NOMO-1 treated with DMSO at 0.1 percent for 48 hours (cell line): ENCODE measurements at regions not wholly inside any gene's neighbourhood (a gene's known extent, or its start where the extent isn't known, plus 50 kb on each side); places are given as distances from the start of the nearest gene placed in this dataset.

Experiments
- DNase-seq: peaks from one replicate; lab custom pipeline; 2025; ENCODE audit not compliant: unreplicated experiment; lab: John Stamatoyannopoulos, UW

DNA sequence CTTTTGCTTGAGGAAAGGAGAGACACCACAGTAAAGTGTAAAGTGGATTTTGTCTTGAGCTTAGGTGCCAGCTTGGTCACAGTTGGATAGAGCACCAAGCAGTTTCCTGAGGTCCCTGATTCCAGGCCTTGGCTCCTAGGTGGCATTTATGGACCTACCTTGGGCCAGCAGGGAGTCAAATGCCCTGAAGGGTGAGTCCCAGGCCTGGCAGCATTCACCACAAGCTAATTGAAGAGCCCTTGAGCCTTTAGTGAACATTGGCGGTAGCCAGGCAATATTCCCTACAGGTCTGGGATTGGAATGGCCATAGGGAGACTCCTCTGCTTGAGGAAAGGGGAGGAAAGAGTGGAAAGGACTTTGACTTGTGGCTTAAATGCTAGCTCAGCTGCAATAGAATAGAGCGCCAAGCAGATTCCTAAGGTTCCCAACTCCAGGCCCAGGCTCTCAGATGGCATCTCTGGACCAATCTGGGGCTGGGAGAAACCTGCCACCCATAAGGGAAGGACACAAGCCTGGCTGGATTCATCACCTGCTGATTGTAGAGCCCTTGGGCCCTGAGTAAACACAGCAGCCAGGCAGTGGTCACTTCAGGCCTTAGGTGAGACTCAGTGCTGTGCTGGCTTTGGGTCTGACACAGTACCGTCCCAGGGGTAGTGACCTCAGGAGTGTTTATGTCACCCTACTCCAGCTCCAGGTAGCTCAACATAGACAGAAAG, 137.5 kb upstream of the OTOS start:
- DNase-seq: no peak

DNA sequence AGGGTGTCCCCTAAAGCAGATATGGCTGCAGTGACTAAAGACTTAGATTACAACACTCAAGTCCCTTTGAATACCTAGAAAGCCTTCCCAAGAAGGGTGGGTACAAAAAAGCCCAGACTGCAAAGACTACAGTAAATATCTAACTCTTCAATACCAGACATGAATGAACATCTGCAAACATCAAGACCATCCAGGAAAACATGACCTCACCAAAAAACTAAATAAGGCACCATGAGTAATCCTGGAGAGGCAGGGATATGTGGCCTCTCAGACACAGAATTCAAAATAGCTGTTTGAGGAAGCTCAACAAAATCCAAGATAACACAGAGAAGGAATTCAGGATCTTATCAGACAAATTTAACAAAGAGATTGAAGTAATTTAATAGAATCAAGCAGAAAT, 138.2 kb upstream of the OTOS start:
- DNase-seq: no peak

DNA sequence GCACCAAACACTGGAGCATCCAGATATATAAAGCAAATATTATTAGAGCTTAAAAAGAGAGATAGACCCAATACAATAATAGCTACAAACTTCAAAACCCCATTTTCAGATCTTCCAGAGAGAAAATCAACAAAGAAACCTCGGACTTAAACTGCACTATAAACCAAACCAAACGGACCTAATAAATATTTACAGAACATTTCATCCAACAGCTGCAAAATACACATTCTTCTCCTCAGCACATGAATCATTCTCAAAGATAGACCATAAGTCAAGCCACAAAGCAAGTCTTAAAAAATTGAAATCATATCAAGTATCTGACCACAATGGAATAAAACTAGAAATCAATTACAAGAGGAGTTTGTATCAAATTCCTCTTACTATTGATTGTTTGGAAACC, 140.2 kb upstream of the OTOS start:
- no peak for DNase-seq

DNA sequence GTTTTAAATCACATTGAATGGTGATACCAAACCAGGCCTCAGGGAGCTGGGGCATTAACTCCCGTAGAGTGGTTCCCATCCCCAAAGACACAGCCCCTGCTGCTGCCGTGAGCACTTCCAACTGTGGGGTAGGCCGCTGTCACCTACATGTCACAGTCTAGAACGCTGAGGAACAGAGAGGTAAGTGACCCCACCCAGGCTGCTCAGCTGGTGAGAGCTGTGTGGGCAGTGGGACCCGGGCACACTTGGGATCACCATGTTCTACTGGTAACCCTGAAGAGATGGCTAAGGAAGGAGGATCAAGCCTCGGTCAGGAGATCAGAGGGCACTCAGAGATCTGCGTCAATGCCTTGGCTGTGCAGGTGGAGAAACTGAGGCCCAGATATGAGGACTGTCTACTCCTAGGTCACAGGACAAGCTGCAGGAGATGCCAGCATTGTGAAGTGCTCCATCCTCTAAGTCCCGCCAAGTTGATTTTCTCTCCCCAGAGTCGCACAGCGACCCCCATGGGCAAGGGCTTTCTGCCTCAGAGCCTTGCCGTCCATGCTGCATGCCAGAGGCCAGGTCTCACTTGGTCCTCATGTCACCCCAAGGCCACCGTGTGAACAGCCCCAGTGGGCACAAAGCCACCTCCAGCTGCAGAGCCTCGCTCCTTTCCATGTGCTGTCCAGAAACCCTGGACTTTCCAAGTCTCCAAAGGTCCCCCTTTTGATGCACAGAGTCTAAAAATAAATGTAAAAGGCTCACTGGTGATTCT, 144.2 kb upstream of the OTOS start:
- DNase-seq: no peak

DNA sequence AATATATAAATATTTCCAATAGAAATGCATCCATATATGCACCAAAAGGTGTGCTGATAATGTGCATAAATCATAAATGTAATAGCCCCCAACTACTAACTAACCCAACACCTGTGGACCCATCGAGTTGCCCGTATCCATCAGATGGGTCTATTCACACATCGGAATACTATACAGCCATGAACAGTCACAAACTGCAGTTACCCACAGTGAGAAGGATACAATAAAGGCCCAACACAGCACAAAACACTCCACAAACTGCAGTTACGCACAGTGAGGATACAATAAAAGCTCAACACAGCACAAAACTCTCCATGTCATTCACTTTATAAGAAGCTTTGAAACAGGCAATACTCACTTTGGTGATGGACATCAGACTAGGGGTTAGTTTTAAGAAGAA, 145.3 kb upstream of the OTOS start:
- no peak for DNase-seq

DNA sequence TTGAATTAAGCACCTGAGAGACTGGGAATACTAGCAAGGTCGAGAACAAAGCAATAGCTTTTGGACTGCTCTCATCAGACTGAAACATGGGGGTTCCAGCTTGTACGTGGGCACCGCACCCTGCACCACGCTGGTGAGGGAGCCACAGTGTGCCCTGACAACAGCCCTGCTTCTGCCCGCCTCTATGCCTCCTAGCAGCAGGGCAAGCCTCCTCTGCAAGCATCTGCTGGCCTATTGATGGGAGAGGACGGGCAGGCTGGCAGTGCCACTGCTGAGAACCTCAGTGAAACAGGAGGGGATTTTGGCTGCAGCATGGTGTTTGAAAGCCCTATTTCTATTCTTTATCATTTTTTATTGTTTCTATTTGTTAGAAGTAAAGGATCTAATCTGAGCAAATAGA, 146.1 kb upstream of the OTOS start:
- DNase-seq: no peak

DNA sequence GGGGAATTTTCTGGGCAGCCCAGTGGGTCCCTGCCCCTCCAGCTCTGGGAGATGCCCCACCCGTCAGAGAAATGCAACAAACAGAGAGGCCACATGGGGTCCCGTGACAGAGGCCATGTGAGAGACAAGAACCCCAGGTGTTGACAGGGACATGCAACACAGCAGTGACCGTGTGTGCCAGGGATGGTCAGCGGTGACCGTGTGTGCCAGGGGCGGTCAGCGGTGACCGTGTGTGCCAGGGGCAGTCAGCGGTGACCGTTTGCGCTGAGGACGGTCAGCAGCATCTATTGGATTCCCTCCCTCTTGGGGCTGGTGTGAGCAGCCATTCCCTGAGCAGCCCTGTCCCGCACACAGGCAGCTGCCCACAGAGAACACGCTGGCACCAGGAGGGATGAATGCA, 146.6 kb upstream of the OTOS start:
- DNase-seq: no peak

DNA sequence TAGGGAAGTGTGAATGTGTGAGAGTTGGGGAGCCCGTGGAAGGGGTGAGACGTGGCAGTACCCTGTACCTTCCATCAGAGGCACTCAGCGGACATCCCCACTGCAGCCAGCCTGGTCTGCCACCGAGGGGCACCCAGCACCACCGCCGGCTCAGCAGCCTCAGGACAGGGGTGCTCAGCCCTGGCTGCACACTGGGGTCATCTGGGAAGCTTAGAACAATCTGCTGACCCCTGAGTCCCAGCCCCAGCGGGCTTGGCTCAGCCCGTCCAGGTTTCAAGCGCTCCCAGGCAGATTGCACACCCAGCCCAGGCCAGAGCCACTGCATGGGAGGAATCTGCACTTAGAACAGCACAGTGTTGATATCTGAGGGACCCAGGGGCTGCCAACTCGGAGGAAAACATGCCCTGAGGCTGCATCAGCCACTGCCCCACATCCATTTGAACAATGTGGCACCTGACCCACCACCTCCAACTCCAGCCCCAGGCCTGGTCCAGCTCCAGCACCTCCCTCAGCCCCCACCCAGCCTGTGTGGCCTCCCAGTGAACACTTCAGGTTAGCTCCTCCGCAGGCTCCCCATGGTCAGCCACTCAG, 147.1 kb upstream of the OTOS start:
- DNase-seq: no peak

DNA sequence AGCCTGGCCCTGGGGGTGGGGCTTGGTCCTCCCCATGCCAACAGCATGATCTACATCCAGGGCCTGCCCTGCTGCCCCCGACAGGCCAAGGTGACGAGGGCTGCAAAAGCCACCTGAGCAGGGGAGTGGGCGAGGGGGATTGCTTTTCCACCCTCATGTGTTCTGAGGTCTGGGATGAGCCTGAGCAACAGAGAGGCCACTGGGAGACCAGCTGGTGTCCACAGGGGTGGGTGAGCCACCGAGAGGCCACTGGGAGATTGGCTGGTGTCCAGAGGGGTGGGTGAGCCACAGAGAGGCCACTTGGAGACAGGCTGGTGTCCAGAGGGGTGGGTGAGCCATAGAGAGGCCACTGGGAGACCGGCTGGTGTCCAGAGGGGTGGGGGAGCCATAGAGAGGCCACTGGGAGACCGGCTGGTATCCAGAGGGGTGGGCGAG, 147.4 kb upstream of the GPC1 start:
- no peak for DNase-seq

DNA sequence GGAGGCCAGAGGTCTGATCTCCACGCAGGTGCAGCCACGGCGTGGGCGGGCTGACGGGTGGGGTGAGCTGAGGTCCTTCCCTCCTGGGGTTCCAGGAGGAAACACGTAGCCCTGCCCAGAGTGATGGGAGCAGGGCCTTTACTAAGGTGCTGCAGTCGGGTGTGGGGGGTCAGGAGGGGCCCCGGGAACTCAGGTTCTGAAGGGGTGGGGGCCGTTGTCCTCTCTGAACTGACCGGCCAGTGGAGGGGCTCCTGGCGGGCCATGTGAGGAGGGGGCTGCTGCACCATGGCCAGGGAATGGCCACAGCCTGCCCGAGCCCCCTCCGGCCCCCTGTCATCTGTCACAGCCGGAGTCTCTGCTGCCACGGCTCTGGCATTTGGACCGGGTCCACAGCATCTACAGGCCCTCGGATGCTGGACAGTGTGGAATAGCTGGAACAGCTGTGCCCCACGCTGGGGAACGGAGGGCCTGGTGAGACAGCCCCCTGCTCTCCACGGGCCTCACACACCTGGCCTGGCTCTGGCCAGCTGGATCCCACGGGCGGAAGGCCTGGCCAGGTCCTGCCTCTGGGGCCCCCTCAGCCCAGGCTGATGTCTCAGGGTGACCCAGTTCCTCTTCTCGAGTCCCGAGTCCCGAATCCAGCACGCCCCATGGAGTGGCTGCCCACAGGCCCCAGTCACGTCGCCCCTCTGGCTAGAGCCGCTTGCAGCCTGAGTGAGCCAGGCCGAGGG, 145.6 kb upstream of the GPC1 start:
- DNase-seq: no peak

DNA sequence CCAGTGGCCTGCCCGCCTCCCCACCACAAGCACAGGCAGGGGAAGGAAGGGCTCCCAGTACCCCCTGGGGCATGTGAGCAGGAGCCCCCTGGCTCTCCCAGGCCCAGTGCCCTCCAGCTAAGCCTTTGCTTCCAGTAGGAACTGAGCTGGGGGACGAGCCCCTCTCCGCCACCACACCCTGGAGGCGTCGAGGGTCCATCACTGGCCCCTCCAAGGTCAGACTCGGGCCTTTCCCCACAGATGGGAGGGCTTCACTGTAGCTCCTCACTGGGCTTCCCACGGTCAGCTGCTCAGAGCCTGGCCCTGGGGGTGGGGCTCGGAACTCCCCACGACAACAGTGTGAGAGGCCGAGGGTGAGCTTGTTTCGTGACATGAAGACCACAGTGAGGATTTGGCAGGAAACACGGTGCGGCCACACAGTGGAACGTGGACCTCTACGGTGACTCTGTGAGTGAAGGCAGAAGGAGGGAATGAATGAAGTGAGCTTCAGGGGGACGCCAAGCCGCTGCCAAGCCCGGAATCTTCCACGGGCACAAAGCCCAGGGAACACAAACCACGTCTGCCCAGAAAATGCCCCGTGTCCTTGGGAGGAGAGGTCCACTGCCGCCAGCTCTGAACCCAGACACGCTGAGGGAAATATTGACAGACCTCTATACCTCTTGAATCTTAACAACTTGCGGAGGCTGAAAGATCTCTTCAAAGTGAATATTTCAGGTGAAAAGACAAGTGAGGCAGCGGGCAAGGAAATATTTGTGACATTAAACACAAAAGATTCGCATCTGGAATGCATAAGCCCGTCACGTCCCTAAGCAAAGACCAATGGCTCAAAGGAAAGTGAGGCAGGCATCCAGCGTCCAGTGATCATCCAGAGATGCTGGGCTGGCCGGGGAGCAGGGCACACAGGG, 144.8 kb upstream of the GPC1 start:
- no peak for DNase-seq

DNA sequence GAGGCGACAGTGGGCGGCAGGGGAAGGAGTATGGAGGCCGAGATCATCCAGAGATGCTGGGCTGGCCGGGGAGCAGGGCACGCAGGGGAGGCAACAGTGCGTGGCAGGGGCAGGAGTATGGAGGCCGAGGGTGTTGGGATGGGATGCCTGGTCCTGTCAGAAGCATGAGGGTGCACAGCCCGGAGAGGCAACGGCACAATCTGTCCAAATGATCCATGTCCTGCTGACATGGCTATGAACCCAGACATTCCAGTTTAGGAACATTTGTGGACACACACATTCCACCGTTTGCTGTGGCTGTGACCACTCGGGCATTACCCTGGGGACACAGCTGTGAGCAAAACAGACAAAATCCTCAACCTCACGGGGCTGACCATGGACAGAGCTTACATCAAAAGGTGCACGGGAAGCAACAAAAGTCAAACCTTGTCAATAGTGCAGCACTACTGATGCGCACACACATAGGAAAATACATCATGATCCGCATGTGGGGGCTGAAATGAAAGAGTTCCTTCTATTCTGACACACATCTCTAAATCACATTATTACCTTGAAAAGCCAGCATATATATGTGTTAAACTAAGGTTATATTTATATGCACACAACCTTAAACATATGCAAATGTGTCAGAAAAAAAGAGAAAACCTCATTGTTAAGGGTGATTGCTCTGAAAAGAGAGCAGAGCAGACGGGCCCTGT, 144.0 kb upstream of the GPC1 start:
- DNase-seq: no peak

DNA sequence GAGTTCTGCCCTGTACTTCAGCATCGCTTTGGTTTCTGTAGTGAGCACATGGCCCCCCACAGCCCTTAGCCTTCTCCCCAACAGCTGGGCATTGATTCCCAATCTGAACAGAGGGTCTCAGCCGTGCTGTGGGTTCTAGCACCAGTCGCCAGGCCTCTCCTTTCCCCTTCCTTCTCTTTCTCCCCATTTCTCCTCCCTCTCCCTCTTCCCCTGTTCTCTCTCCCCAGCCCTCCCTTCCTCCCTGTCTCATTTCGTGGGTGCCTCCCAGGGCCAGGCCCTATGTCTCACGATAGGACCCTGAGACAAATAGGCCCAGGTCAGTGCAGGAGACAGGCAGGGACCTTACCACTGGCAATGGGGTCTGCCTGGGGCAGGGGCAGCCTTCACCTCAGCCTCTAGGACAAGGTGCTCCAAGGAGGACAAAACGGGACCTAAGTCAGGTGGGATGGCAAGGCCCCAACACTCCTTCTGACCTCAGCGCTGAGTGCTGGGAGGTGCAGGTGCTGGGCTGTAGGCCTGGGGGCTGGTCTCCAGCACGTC, 143.4 kb upstream of the GPC1 start:
- no peak for DNase-seq

DNA sequence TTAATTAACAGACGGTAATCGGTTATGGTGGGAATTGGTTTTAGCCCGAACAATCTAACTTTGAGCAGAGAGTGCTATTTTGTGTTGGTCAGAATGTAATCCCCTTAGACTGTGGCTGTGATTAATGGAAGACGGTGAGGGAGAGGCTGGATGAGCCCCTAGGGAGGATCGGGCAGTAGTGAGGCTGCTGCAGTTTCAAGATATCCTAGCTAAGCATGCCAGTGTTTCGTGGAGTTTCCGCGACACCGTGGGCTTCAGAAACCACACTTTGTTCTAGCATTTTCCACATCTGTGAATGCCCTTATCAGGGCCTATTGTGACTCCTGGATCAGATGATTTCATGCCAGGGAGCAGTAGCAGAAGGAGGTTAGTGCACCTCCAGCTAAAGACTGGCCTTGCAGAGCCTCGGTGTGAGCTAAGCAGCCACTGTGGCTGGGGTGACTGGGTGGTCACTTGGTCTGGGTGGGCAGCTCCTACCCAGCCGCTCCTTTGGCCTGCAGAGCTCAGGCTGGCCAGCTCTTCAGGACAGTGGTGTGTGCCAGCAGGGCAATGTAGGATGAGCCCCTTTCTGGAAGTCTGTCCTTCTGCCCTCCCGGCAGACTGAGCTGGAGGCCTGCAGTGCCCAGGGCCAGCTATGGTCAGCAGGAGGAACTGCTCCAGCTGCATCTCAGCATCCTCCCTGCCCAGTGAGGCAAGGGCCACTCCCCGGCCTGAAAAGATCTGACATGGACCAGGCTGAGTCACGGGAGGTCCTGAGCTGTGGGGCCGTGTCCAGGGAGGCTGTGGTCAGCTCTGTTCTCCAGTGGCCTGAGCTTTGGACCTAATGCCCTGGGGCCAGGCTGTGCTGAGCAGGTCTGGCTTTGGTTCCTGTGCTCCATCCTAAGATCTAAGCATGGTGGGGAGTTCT, 142.6 kb upstream of the GPC1 start:
- no peak for DNase-seq

DNA sequence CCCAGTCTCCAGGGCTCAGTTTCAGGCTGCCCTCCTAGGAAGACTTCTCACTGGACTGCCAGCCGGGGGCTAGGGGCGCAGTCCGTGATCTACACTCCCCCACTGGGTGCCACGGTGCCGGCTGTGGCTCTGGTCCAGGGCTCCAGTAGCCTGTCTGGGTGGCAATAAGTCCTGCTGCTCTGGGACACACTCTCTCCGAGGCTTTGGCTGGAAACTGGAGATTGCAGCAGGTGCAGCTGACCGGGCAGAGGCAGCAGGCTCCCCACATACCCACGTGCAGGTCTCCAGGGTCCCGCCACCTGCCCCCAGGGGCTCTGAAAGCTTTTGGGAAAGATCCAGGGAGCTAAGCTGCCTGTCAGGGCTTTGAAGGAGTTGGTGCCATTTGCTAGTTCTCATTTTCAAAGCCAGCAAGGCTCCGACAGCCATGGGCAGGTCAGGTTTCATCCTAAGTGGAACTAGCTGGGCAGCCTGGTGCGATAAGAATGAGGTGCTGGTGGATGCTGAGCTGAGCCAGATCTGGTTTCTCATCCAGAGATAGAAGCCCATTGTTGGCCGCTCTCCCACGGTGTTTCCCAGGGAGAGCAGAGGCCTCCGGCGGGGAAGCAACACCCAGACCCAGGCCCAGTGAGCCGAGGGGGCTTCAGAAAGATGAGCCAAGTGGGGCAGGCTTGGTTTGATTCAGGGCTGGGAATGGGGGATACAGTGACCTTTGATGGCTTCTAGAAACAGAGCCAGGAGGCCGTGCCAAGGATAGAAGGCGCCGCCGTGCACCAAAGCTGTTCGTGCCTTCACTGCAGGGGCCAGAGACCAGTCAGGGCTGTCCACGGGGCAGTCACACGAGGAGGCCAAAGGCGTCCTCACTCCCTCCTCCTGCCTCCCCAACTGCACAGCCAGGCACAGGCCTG, 141.7 kb upstream of the GPC1 start:
- DNase-seq: no peak

DNA sequence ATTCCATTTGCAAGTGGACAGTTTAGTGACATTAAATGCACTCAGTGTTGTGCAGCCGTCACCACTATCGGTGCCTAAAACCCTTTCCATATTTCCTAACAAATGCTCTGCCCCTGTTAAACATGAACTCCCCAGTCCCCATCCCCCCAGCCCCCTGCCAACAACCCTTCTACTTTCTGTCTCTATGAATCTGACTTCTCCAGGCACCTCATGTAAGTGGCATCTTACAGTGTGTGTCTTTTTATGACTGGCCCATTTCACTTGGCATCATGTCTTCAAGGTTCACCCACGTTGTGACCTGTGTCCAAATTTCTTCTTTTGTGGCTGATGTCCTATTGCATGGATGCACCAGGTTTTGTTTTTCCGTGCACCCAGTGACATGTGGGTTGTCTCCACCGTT, 140.9 kb upstream of the GPC1 start:
- DNase-seq: no peak

DNA sequence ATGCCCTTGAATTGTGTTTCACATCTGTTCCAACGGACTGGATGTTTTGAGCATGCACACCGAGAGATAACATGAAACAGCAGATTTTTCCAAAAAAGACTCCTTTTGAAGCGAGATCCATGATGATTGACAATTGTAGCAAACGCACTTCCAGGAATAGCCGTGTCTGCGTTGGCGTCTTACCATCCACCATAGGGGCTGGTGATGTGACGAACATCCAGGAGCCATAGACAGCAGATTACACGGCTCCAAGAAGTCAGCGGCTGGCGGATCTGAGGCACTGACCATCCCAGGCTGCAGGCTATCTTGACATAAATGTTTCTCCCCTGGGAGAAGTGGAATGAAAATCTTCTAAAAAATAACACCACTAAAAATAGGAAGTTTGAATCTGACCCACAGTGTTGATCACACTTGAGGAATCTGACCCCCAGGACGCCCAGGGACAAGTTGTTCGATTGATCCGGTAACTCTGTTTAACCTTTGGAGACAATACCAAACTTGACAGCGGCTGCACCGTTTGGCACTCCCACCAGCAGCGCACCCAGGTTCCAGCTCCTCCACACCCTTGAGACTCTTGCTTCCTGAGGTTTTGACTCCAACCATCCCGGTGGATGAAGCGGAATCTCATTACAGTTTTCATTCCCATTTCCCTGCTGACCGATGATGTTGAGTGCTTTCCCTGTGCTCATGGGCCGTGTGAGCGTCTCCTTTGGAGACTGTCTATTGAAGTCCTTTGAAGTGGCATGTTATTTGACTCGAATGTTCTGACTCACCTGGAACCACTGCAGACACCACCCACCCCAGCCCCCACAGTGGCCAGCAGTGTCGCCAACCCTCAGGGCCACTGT, 140.0 kb upstream of the GPC1 start:
- DNase-seq: no peak
